ENCODE measurements at regions not wholly inside any gene's neighbourhood (a gene's known extent, or its start where the extent isn't known, plus 50 kb on each side); places are given as distances from the start of the nearest gene placed in this dataset.

DNA sequence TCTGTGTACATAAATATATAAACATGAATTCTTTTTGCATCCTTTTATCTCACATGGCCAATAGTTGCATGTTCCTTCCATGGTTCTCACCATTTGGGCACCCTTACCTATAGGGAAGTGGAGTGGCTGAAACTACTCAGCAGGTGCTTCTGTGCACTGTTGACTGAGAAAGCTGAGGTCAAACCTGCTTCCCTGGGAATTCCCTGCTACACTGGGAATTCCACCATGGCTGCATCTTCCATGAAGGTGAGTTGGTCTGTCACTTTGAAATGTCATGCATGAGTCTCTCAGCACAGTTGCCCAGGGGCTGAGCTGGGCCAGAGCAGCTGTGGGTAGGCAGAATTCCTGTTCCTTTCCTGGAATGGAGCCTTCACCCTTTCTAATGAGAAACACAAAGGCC is 193.8 kb upstream of the PRSS16 start:
- no peak for DNase-seq

DNA sequence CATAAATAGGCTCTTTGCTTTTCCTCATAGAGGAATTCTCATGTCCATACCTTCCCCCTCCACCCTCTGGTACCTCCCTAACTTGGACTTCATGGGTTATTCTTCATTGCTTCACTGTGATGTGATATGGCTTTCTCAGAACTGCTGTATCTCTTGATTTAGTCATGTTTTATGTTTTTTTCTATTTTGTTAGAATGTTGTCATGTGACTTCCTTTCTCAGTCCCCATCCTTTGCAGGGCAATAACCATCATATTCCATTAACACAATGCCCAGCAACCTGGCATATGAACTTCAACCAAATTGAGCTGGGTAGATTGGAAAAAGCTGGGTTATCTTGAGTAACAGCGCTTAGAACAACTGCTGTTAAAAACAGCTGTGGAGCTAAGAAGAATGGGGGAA is 190.9 kb upstream of the PRSS16 start:
- DNase-seq = no peak

DNA sequence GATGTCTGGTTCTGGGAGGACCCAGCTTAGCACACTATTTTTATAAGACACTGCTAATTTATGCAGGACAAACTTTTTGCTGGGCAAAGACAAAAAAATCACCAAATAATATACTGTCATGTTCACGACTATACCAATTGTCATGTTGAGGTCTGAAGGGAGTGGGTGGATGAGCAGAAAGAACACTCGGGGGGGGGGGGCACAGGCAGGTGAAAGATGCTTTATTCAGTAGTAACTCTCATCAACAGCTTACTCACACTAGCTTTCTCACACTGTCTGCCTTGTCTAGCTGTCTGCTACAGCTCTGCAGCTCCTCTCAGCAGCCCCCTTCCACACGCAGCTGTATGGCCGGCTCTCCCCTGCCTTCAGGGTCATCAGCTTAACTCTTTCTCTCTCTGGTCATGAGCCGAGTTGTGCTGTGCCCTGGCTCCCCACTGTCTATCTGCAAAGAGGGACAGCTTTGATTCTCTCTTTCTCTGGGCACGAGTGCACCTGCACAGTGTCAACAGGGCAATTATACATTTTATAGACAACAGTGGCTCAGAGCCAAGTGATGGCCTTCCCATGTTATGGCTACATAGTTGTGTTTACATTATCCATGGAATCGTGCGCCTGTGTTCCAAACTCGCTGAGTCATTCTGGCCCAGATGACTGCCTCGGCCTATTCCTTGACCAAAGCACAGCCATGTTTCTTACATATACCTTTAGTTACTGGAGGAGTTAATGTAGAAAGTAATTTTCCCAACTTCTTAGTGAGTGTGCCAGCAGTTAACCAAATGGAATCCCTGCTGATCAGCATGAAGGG is 187.7 kb upstream of the PRSS16 start:
- no peak for DNase-seq

DNA sequence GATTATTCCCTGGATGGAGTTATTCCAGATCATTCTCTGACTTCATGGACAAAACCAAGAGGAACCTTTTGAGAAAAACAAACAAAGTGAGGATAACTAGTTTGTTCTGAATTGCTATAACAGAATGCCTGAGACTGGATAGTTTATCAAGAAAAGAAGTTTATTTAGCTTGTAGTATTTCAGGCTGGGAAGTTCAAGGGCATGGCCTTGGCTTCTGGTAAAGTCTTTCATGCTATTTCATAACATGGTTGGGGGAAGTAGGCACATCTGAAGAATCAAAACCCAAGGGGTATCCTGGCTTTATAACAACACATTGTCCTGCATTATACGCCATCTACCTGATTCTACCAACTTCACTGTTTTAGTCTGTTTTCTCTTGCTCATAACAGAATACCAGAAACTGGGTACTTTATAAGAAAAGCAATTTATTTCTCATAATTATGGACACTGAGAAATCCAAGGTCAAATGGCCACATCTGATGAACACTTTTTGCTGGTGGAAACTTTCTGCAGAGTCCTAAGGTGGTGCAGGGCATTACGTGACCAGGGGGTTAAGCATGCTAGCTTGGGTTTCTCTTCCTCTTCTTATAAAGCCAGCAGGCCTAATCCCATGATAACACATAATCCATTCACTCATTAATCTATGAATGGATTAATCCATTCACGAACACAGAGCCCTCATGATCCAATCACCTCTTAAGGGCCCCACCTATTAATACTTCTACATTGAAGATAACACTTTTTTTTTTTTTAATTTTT is 186.1 kb upstream of the PRSS16 start:
- no peak for DNase-seq

DNA sequence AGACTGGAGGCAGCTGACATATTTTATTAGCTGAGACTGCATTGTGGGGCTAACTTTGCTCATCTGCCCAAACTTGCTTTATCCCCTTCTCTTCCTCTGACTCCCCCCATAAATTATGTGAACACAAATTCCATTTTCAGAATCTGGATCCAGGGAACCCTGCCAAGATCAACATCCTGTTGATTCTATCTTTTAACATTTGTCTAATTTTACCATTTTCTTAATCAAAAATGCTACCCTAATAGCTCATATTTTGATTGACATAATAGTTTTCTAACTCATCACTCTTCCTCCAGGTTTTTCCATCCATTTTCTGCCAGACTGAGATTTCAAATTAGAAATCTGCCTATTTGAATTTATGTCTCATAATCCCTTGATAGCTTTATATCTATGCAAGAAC is 184.7 kb upstream of the PRSS16 start:
- no peak for DNase-seq

DNA sequence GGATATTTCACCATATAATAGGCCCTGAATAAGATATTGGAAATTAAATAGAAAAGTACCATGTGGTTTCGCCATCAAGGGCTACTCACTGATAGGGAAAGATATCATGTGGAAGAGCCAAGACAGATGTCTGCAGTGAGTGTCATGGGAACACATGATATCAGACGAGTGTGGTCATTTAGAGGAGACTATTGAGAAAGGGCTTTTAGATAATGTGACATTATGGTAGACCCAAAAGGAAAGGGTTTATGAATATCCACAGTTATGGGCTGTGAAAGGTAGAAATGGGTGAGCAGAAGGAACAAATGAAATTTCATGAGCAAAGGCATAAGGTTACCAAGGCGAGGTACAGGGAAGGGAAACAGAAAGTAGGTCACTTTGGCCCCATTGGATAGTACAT is 182.3 kb upstream of the PRSS16 start:
- DNase-seq = no peak

DNA sequence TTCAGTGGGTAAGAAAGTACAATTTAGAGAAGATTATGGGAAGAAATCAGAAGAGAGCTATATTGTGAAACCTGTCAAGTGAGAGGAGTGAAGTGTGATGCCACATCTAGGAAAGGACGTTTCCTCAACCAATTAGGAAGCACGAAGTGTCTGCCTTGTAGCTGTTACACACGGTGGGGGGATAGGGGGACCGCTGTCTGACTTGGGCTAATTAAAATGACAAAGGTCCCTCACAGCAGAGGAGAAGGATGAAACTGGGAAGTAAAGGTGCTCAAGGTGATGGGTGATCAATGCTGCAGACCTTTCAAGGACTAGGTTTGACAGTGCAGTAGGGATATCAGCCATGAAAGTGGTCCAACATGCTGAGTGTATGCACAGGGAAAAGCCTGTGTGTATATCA is 181.1 kb upstream of the PRSS16 start:
- DNase-seq = no peak

DNA sequence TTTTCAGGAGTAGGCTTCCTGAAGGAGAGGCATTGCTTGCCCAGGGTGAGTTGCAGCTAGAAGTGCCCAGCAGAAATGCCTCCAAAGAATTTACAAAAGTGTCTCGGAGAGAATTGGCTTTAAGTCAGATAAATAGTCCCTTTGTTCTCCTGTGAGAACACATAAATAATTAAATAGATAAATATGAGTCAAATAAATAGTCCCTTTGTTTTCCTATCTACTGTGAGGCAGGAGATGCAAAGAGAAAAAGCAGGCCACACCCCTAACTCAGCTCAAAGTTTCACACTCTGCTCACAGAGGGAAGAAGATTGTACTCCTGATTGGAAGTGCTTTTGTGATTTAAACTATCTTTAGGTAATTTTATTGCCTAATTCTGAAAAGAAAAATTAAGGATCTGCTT is 180.7 kb upstream of the PRSS16 start:
- DNase-seq = no peak

DNA sequence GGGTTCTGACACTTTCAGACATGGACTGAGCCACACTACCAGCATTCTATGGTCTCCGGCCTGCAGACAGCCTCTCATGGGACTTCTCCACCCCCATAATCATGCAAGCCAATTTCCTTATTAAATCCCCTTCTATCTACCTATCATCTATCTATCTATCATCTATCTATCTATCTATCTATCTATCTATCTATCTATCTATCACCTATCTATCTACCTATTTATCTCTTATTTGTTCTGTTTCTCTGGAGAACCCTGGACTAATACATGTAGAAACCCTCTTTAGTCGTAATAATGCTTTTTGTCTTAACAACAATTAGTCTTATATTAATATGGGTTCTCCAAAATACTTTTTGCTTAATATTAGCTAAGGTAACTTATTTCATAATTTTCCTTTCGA is 174.1 kb upstream of the PRSS16 start:
- DNase-seq = no peak

DNA sequence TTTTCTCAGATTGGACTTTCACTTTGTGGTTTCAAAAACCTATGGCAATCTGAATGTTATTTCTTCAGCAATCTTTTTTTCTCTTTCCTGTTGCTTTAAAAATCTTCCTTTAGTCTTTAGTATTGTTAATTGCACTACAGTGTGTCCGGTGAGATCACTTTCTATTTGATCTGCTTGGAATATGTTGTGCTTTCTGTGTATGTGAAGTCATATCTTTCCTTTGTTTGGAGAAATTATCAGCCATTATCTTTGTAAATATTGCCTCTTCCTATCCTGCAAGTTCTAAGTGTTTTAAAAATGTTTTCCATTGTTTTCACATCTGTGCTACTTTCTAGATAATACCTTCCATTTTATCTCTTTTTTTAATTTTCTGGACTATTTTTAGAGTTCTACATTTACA is 171.4 kb upstream of the PRSS16 start:
- no peak for DNase-seq

DNA sequence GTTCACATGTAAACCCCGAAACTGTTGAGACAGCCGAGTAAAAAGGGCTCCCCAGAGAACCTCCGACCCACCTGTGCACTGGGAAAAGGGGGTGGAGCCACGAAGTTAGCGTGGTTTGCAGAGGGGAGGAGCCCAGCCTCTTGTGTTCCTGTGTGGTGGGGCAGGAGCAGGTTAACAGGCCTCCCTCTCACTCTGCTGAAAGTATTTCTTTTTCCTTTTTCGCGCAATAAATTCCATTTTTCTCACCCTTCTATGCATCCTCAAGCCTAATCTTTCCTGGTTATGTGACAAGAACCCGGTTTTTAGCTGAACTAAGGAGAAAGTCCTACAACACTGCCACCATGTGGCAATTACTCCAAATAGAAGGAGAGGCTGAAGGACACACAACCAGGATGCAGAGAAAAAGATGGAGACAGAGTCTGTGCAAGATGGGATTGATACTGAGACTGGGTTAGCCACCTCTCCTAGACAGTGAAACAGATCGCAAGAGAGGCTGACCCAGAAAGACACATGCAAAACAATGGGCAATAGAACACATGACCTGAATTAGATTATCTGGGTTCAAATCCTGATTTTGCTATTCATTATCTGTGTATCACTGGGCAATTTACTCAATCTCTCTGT is 168.7 kb upstream of the PRSS16 start:
- peak; percentile 30 for DNase-seq

DNA sequence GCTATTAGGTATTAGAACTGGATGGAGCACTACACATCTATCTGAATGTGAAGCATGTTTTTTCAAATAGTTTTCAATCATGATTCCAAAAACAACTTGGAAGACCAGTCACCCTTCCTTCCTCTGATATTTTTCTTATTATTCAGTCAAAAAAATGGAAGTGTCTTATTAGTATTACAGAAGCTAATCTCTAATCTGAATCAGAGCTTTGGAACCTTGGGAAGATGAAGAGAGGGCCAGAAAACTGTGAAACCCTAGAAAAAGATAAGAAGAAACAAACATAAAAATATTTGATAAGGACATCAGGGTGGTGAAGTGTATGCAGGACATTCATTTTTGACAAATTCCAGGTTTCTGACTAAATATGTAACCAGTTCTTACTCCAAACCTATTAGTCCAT is 166.3 kb upstream of the PRSS16 start:
- no peak for DNase-seq

DNA sequence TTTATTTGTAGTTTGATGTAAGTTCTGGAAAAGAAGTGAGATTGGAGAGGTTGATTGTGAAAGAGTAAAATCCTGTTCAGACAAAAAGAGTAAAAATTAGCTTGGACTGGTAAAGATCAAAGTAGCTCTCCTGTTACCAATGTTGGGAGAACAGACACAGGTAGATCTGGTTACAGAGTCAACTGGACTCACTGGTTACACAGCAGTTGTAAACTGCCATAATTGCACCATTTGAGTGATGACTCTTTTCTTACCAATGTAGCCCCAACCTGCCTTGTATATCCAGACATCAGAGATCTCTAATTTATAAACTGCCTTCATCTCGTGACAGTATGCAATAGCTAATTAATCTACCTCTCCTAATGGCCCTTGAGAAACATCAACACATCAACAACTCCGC is 165.6 kb upstream of the PRSS16 start:
- no peak for DNase-seq

DNA sequence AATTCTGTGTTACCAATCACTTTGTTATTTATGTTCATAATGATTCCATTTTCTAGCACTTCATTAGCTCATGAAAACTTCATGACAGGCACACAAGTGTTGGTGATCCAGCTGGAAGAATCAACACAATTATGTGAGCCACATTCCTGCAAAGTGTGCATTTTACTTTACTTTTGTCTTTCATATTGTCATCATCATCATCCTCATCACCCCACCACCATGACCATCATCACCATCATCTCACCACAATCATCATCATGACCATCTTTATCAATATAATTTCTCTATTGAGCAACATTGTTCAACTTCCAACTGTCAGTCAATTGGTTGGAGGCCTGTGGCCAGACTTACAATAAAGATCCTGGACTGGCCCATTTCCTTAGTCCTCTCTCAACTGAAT is 159.4 kb upstream of the PRSS16 start:
- DNase-seq = no peak

DNA sequence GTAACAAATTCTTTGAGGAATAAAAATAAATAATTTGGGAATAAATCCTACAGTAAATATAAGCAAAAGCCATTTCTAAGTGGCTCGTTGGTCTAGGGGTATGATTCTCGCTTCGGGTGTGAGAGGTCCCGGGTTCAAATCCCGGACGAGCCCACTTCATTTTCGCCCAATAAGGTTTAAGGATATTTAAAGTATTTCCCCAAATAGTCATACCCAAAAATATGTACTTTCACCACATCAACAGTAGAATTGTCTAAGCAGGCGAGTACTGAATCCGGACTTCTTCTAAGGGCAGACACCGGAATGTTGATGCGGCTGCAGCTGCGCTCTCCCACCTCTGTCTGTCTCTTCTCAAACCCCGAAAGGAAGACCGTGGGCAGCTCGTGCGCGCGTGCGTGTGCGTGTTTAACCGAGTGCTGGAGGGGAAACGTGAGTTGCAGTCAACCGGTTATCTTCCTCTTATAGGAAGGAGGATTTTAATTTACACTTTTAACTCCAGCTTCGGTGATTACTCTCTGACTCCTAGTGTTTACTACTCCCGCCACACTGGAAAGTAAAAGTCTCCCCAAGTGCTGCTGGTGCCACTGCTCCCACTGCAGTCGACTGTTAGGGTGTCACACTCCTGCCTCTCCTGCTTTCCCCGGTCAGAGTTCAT is 155.7 kb upstream of the PRSS16 start:
- peak; percentile 13 for DNase-seq

DNA sequence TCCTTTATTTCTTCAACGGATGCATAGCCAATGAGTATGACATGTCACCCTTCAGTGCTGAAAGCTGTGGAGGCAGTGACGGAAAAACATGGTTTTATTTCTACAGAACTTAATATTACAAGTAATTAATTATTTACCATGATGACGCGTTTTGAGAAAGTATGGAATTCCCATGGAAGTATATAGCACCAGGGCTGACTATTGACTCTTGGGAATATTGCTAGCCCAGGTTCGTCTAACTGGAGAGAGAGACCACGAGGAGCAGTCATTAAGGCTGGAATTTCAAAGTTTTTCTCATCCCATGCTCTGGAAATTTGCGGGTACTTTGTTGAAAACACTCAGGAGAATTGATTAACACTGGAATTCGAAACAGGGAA is 155.2 kb upstream of the PRSS16 start:
- no peak for DNase-seq

DNA sequence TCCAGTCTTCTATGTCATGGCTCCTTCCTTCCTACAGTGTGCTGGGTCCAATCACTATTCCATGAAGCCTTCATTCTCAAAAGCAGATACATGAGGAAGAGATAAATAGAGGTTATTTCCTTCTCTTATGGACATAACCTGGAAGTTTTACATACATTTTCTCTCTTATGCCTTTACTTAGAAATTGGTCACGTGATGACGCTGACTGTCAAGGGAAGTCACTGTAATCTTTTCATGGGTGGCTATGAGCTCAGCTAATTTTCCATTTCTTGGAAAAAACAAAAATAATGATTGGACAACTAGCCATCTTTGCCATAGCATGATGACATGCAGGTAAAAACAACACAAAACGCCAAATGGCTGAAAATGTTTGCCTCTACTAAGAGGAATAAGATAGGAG is 151.6 kb upstream of the PRSS16 start:
- DNase-seq = no peak

DNA sequence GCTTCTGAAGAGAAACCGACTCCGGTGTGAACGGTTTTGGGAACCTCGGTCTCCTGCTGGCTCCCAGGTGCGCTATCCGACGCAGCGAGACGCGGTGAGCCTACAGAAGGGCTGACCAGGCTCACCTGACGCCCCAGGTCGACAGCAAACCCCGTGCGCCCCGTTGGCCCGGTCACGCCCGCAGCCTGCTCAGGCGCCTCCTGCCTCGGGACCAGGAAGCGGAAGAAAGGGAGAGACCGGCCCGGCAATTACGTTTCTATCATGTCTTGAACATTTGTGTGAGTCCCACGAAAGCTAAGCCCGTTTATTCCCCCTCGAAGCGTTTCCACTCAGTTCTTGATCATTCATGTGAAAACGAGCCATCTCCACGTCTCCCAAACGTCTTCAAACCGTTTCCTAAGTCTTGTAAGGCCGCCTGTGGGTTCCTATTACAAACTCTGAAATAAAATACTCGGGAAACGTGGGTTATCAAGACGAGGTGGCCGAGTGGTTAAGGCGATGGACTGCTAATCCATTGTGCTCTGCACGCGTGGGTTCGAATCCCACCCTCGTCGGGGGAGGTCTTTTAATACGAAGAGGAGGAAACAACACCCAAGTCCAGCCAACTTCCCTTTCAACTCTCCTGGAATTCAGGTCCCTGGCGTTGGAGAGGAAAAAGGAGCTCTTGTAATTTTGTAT is 150.5 kb upstream of the PRSS16 start:
- DNase-seq = peak; percentile 18

DNA sequence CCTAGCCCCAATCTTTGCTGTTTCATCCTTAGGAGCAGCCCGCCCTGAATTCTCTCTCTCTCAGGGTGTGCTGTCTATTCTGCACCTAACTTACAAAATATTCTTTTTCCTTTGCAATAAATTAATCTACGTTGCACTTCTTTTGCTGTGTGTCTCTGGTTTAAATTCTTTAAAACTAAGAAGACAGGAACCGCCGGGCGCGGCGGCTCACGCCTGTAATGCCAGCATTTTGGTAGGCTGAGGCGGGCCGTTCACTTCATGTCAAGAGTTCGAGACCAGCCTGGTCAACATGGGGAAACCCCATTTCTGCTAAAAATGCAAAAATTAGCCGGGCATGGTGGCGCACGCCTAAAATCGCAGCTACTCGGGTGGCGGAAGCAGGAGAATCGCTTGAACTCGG is 148.5 kb upstream of the PRSS16 start:
- no peak for DNase-seq

DNA sequence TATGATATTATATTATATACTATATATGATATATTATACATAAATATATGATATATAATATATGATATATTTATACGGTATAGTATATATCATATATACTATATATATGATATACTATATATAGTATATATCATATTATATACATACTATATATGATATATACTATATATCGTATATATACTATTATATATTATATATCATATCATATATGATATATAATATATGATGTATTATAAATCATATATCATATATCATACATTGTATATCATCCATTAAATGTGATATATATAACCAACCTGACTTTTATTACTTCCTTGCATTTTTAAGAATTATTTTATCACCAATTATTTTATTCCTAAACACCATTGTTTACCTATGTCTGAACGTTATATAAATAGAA is 146.6 kb upstream of the PRSS16 start:
- no peak for DNase-seq

DNA sequence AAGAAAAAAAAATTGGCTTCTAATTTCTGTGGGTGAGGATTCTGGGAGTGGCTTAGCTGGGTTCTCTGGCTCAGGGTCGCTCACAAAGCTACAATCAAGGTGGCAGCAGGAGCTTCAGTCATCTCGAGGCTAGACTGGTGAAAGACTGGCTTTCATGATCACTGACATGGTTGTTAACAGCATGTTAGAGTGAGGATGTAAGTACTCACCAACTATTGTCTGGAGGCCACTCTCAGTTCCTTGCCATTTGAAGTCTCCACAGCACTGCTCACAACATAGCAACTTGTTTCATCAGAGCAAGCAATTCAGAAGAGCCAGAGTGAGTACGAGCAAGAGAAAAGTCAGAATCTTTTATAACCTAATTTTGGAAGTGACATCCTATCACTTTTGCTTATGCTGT is 145.7 kb upstream of the PRSS16 start:
- DNase-seq = no peak

DNA sequence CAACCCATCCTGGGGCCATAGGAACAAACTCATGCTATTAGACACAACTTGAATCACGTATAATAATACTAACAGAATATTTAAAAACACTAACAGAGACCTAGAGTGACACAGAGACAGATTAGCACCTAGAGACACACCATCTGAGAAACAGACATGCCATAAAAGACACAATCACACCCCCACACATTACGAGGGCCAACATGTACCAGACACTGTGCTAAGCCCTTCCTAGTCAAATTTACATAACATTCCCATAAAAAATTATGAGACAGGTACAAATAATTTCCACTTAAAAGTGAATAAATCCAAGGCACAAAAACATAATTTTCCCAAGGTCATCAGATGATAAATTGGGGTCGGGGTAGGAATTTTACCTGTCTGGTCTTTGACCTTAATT is 141.1 kb upstream of the PRSS16 start:
- no peak for DNase-seq

DNA sequence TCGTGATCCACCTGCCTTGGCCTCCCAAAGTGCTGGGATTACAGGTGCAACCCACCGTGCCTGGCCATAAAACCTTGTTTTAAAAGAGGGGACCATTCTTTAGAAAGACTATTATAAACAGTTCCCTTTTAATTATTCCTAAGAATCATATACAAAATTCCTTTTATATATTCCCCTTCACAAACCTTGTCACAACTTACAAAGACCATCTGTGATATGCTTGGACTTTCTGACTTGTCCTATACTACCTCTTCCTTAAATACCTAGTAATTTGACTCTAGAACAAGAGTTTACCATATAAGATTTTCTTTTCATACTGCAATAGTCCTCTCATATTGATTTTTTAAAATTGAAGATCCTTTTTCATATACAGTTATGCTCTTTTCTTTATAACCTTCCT is 135.8 kb upstream of the PRSS16 start:
- DNase-seq = no peak
